LNCAP (cell line): ENCODE measurements at regions not wholly inside any gene's neighbourhood (a gene's known extent, or its start where the extent isn't known, plus 50 kb on each side); places are given as distances from the start of the nearest gene placed in this dataset.

Source experiments
- CTCF ChIP-seq: fragments of 450-650 bp; IDR thresholded peaks from 2 replicates; pipeline ENCODE4 v1.5.1; 2017; ENCODE audit warnings: mild to moderate bottlenecking

- TF ChIP-seq CTCF, result no peak
Measured at GRCh38 chr2:198394208-198394607, 589.8 kb downstream of the PLCL1 start.

GRCh38 chr2:198390670-198391069, 586.3 kb downstream of the PLCL1 start:
- TF ChIP-seq CTCF, result no peak

GRCh38 chr2:198387677-198388076, 583.3 kb downstream of the PLCL1 start:
- no peak for TF ChIP-seq CTCF

GRCh38 chr2:198385856-198386255, 581.5 kb downstream of the PLCL1 start:
- TF ChIP-seq CTCF, result no peak

- no peak for TF ChIP-seq CTCF
Measured at GRCh38 chr2:198385326-198385725, 580.9 kb downstream of the PLCL1 start.

- no peak for TF ChIP-seq CTCF
Measured at GRCh38 chr2:198383392-198383791, 579.0 kb downstream of the PLCL1 start.

GRCh38 chr2:198382811-198383210, 578.4 kb downstream of the PLCL1 start:
- TF ChIP-seq CTCF, result no peak

- no peak for TF ChIP-seq CTCF
Measured at GRCh38 chr2:198376677-198377076, 572.3 kb downstream of the PLCL1 start.
